BJ (cell line): ENCODE measurements at regions not wholly inside any gene's neighbourhood (a gene's known extent, or its start where the extent isn't known, plus 50 kb on each side); places are given as distances from the start of the nearest gene placed in this dataset.

Experiments
- CTCF ChIA-PET: fragments of 350-600 bp; formaldehyde crosslinking; extraction: SDS; loops from one replicate; lab custom pipeline; 2021; ENCODE audit warnings: antibody characterized with exemption, inconsistent platforms; lab: Yijun Ruan, JAX
- POLR2A ChIA-PET: fragments of 300-600 bp; sonication (Branson Sonifier 250); formaldehyde crosslinking; extraction: SDS; loops from one replicate; lab custom pipeline; 2021; ENCODE audit warnings: antibody characterized with exemption; lab: Charles Lee
- DNase-seq: peaks from one replicate; pipeline ENCODE4 v3.0.0-alpha.2; 2011; ENCODE audit warnings: low read depth
- H3K27me3 ChIP-seq: 2 replicates; pipeline ENCODE4 v1.6.0; 2011; ENCODE audit warnings: low read length; ENCODE audit not compliant: control insufficient read depth, insufficient read depth
- H3K36me3 ChIP-seq: 2 replicates; pipeline ENCODE4 v1.5.1; 2011; ENCODE audit warnings: low read length; ENCODE audit not compliant: control insufficient read depth, insufficient read depth
- H3K4me3 ChIP-seq: 2 replicates; pipeline ENCODE4 v1.5.1; 2011; ENCODE audit warnings: low read depth, mild to moderate bottlenecking, control low read depth, low read length
- TF ChIP-seq, protein P1 (sequence below): IDR thresholded peaks from 2 replicates; pipeline ENCODE4 v1.5.1; 2011; ENCODE audit warnings: low read depth, mild to moderate bottlenecking, control low read depth, inconsistent platforms, low read length, moderate library complexity; ENCODE audit not compliant: insufficient read depth

DNA sequence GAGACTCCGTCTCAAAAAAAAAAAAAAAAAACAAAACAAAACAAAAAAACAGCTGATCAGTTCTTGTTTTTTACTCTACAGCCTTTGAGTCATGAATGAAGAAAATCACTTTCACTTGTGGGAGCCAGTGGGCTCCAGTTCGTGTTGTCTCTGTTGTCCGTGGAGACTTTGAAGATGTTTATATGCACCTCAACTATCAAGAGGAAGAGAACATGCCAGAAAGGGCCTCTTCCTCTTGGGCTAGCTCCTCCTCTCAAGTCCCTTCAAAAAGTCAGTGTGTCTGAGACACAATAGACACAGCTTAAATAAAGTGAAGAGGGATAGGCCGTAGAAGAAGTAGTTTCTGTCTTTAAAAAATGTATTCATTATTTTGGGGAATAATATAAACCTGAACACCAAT lies 182.7 kb downstream of the KDR start:
- TF ChIP-seq, protein P1, sequence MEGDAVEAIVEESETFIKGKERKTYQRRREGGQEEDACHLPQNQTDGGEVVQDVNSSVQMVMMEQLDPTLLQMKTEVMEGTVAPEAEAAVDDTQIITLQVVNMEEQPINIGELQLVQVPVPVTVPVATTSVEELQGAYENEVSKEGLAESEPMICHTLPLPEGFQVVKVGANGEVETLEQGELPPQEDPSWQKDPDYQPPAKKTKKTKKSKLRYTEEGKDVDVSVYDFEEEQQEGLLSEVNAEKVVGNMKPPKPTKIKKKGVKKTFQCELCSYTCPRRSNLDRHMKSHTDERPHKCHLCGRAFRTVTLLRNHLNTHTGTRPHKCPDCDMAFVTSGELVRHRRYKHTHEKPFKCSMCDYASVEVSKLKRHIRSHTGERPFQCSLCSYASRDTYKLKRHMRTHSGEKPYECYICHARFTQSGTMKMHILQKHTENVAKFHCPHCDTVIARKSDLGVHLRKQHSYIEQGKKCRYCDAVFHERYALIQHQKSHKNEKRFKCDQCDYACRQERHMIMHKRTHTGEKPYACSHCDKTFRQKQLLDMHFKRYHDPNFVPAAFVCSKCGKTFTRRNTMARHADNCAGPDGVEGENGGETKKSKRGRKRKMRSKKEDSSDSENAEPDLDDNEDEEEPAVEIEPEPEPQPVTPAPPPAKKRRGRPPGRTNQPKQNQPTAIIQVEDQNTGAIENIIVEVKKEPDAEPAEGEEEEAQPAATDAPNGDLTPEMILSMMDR: no peak
- CTCF ChIA-PET: interaction anchor here (1.0 to 1.1 kb wide), 2 partner anchors 9 to 28 kb away, joined by 3 read pairs; no protein-coding TSS in a partner anchor

DNA sequence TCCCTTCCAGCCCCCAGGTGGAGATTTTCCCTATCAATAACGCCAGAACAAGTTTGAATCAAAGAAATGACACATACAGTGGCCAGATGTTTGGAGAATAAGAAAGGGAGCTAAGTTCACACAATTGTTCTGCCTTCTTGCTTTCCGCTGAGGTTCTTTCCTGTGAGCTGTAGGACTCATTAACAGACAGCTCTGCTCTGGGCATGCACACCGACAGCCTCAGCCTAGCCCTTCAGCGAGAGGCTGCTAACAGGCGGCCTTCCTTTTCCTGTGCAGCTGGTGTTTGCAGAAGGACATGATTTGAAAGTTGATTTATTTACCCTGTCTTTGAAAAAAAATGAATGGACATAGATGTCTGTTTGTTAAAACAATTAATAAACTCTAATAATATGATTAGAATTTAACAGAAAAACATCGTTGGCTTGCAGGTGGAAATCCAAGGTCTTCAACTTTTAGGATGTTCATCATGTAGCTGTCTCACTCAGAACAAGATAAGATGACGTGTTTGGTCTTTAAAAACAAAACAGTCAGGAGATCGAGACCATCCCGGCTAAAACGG lies 183.3 kb downstream of the KDR start:
- Histone ChIP-seq H3K27me3 (no peaks in the 10 kb centered on the region), H3K36me3 (no peaks in the 10 kb centered on the region), H3K4me3 (no peak overlapping the region)
- TF ChIP-seq, protein P1: no peak
- DNase-seq: no peak
- POLR2A ChIA-PET: interaction anchor here (0.5 to 0.9 kb wide), 3 partner anchors 12 to 1494 kb away, joined by 3 to 11 read pairs (median 3); partner anchors contain the start of gene PAICS
- CTCF ChIA-PET: interaction anchor here (1.0 to 1.1 kb wide), 2 partner anchors 10 to 29 kb away, joined by 3 read pairs; no protein-coding TSS in a partner anchor

More for the DNA sequence above, 182.7 kb downstream of the KDR start:
- POLR2A ChIA-PET: interaction anchor here (0.6 to 0.9 kb wide), 2 partner anchors 12 to 13 kb away, joined by 3 to 11 read pairs; no protein-coding TSS in a partner anchor
- Histone ChIP-seq H3K4me3 (no peak overlapping the region), H3K27me3 (no peaks in the 10 kb centered on the region), H3K36me3 (no peaks in the 10 kb centered on the region)
- no peak for DNase-seq

DNA sequence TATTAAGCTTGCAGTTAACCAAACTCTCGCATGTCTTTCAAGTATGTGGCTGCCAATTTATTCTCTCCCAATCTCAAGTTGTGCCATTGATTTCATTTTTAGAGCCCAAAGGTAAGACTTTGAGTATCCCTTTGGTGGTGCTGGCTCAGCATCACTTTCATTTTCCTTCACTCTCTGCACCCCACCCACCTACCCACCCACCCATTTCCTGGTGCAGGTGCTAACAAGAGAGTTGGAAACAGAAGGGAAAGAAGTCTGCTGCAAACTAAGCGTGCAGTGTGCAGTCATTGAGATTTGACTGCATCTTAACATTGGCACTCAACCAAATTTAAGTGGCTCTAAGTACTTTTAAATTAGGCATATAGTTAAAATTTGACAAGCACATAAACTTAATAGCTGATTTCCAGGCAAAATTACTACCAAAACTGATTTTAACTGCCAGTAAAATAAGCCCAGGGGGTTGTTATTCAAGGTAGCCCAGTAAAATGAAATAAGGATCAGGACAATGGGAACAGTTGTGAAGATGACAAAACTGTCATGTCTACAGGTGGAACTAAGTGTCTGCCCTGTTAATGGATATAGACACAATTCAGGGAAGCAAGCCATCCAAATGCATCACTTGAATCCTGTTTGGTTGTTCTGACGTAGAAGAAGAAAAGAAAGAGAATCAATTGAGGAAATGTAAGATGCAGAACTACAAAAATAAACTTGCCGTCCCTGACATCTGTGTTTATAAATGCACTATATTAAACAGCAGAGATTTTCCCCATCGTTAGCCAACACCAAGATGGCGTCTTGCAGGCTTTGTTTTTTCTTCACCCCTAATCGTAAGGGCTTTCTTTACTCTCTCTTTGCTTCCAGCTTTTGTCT lies 184.2 kb downstream of the KDR start:
- TF ChIP-seq, protein P1: no peak
- H3K4me3 ChIP-seq: no peak overlapping the region
- CTCF ChIA-PET: no interaction called here
- no peaks in the 10 kb centered on the region for H3K27me3 ChIP-seq
- no peak for DNase-seq
- no peaks in the 10 kb centered on the region for H3K36me3 ChIP-seq
- POLR2A ChIA-PET: interaction anchor here (0.5 kb wide), 1 partner anchor 1495 kb away, joined by 3 read pairs; the partner anchor contains the start of gene PAICS

DNA sequence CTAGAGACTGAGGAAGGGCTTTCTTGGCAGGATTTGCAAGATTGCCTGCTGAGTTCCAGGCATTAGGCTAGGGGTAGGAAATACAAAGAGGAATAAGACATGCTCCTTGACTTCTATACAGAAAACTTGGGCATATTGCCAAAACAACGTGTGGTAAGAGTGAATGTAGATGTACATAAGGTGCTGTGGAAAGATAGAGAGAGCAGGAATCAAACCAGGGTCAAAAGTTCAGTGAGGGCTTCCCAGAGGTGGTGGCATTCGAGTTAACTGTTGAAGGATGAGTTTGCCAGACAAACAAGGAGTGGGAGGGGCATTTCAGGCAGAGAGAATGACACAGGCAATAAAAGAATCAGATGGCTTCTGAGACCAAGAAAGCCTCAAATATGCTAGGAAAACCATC lies 187.9 kb downstream of the KDR start:
- DNase-seq: no peak
- Histone ChIP-seq H3K36me3 (no peaks in the 10 kb centered on the region), H3K27me3 (no peaks in the 10 kb centered on the region; the same call in 1 of the 2 replicates), H3K4me3 (no peak overlapping the region)
- ChIA-PET POLR2A (no interaction called here), CTCF (no interaction called here)
- TF ChIP-seq, protein P1: no peak

DNA sequence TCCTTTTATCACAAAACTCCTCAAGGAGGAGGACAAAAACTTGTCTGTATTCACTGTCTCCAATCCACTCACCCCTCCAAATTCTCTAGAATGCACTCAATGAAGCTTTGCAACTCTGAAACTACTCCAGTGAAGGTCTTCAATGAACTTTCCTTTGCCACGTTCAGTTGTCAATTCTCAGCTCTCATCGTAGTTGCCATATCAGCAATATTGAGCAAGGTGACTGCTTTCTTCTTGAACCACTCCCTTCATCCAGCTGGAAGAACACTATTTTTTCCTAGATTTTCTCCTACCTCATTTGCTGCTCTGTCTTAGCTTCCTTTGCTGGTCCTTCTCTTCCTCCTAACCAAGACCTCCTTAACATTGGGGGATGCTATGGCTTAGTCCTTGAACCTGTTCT lies 191.8 kb downstream of the KDR start:
- TF ChIP-seq, protein P1: no peak
- Histone ChIP-seq H3K36me3 (no peaks in the 10 kb centered on the region), H3K27me3 (no peaks in the 10 kb centered on the region; the same call in 1 of the 2 replicates), H3K4me3 (no peak overlapping the region)
- CTCF ChIA-PET: interaction anchor here (0.9 kb wide), 1 partner anchor 11 kb away, joined by 3 read pairs; no protein-coding TSS in a partner anchor
- POLR2A ChIA-PET: no interaction called here
- DNase-seq: no peak
